SK-N-SH treated with all-trans-retinoic acid at 6 μM for 48 hours (cell line): ENCODE measurements at regions not wholly inside any gene's neighbourhood (a gene's known extent, or its start where the extent isn't known, plus 50 kb on each side); places are given as distances from the start of the nearest gene placed in this dataset.

Experiments used
- BACH2 ChIP-seq: fragments of 250-450 bp; sonication (Bioruptor Pico); IDR thresholded peaks from 2 replicates; pipeline ENCODE4 v1.9.0; 2021; ENCODE audit warnings: mild to moderate bottlenecking, borderline replicate concordance
- ESRRG ChIP-seq: fragments of 250-450 bp; sonication (Bioruptor Pico); IDR thresholded peaks from 2 replicates; pipeline ENCODE4 v1.6.1; 2021; ENCODE audit warnings: mild to moderate bottlenecking
- OSR1 ChIP-seq: fragments of 250-450 bp; sonication (Bioruptor Pico); IDR thresholded peaks from 2 replicates; pipeline ENCODE4 v1.8.0; 2022; ENCODE audit warnings: moderate library complexity, mild to moderate bottlenecking, inconsistent platforms
- POU6F1 ChIP-seq: fragments of 250-450 bp; sonication (Bioruptor Pico); IDR thresholded peaks from 2 replicates; pipeline ENCODE4 v1.8.0; 2021; ENCODE audit warnings: low read depth, mild to moderate bottlenecking, moderate library complexity, borderline replicate concordance
- PPARA ChIP-seq: fragments of 250-450 bp; sonication (Bioruptor Pico); IDR thresholded peaks from 2 replicates; pipeline ENCODE4 v1.5.0; 2020; ENCODE audit warnings: mild to moderate bottlenecking, borderline replicate concordance
- ZNF565 ChIP-seq: fragments of 450-650 bp; formaldehyde crosslinking; conservative IDR thresholded peaks from 2 replicates; pipeline ENCODE4 v1.5.0; 2020; ENCODE audit warnings: low read depth, mild to moderate bottlenecking, moderate library complexity
- TF ChIP-seq, protein P1 (sequence below): fragments of 250-450 bp; sonication (Bioruptor Pico); IDR thresholded peaks from 2 replicates; pipeline ENCODE4 v1.8.0; 2020; ENCODE audit warnings: mild to moderate bottlenecking, moderate library complexity, borderline replicate concordance

GRCh38 chr2:103183061-103183460 lies 421.2 kb downstream of the TMEM182 start:
- TF ChIP-seq OSR1 (CRISPR knock-in tag) (no peak), ZNF565 (no peak), ESRRG (CRISPR knock-in tag) (no peak), BACH2 (CRISPR knock-in tag) (no peak), PPARA (CRISPR knock-in tag) (no peak), POU6F1 (CRISPR knock-in tag) (no peak)
- TF ChIP-seq, protein P1, sequence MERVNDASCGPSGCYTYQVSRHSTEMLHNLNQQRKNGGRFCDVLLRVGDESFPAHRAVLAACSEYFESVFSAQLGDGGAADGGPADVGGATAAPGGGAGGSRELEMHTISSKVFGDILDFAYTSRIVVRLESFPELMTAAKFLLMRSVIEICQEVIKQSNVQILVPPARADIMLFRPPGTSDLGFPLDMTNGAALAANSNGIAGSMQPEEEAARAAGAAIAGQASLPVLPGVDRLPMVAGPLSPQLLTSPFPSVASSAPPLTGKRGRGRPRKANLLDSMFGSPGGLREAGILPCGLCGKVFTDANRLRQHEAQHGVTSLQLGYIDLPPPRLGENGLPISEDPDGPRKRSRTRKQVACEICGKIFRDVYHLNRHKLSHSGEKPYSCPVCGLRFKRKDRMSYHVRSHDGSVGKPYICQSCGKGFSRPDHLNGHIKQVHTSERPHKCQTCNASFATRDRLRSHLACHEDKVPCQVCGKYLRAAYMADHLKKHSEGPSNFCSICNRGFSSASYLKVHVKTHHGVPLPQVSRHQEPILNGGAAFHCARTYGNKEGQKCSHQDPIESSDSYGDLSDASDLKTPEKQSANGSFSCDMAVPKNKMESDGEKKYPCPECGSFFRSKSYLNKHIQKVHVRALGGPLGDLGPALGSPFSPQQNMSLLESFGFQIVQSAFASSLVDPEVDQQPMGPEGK (CRISPR knock-in tag) = no peak
